Upper lobe of left lung (tissue), 6 donors: ENCODE measurements at regions not wholly inside any gene's neighbourhood (a gene's known extent, or its start where the extent isn't known, plus 50 kb on each side); places are given as distances from the start of the nearest gene placed in this dataset.

Experiments used
- ATAC-seq, 2 donors: fragments of 200-7000 bp; cut with Tn5 transposase; one replicate each; pipeline ENCODE4 v1.9.1; 2022; ENCODE audit warnings: mild to moderate bottlenecking in 2 of 2, moderate library complexity in 2 of 2; ENCODE audit not compliant: low FRiP score in 2 of 2
- DNase-seq, 2 donors: peaks; one replicate each; pipeline ENCODE4 v3.0.0-alpha.2; 2019 to 2020
- H3K27ac ChIP-seq, 4 donors: fragments of 200-600 bp; sonication (generic); one replicate each; pipeline ENCODE4 v1.5.1; 2016 to 2019
- H3K27me3 ChIP-seq, 4 donors: fragments of 200-600 bp; sonication (generic); one replicate each; pipeline ENCODE4 v1.5.1; 2017 to 2019
- H3K36me3 ChIP-seq, 4 donors: fragments of 200-600 bp; sonication (generic); one replicate each; pipeline ENCODE4 v1.5.1; 2016 to 2019
- H3K4me1 ChIP-seq, 4 donors: fragments of 200-600 bp; sonication (generic); one replicate each; pipeline ENCODE4 v1.5.1; 2018 to 2019
- H3K4me3 ChIP-seq, 4 donors: fragments of 200-600 bp; sonication (generic); one replicate each; pipeline ENCODE4 v1.5.1; 2017 to 2019; ENCODE audit warnings: mild to moderate bottlenecking in 2 of 4, moderate library complexity in 1 of 4
- H3K9me3 ChIP-seq, 4 donors: fragments of 200-600 bp; sonication (generic); one replicate each; pipeline ENCODE4 v1.5.1; 2018 to 2019
- EP300 ChIP-seq, 4 donors: sonication (generic); formaldehyde crosslinking; IDR thresholded peaks; one replicate each; pipeline ENCODE4 v1.5.1; 2017; ENCODE audit warnings: antibody characterized with exemption in 4 of 4, control low read depth in 2 of 4
- POLR2A ChIP-seq, 4 donors: fragments of 450-650 bp; IDR thresholded peaks; one replicate each; pipeline ENCODE4 v1.5.1; 2016 to 2017; ENCODE audit warnings: antibody characterized with exemption in 4 of 4, mild to moderate bottlenecking in 2 of 4
- POLR2AphosphoS5 ChIP-seq, 2 donors: sonication (generic); formaldehyde crosslinking; IDR thresholded peaks; one replicate each; pipeline ENCODE4 v1.5.1; 2017; ENCODE audit warnings: antibody characterized with exemption in 2 of 2
- WGBS, 2 donors: methylation state at CpG; one replicate each; pipeline ENCODE4 v1.1.5; 2017 to 2018; 5-methylcytosine and 5-hydroxymethylcytosine counted together
- TF ChIP-seq, protein P1 (sequence below), 6 experiments: fragments of 450-650 bp in 4 of 6; fragments of 200-600 bp in 2 of 6; sonication (generic) in 2 of 6; IDR thresholded peaks; one replicate each; pipeline ENCODE4 v1.5.1; 2016 to 2019; ENCODE audit warnings: antibody characterized with exemption in 6 of 6
- donor health status: DM: no; HTN: no; CAD: no; lungs with moderate emphysema.
- donor health status: DM: no; HTN: yes; CAD: no; lungs with severe emphysema.

DNA sequence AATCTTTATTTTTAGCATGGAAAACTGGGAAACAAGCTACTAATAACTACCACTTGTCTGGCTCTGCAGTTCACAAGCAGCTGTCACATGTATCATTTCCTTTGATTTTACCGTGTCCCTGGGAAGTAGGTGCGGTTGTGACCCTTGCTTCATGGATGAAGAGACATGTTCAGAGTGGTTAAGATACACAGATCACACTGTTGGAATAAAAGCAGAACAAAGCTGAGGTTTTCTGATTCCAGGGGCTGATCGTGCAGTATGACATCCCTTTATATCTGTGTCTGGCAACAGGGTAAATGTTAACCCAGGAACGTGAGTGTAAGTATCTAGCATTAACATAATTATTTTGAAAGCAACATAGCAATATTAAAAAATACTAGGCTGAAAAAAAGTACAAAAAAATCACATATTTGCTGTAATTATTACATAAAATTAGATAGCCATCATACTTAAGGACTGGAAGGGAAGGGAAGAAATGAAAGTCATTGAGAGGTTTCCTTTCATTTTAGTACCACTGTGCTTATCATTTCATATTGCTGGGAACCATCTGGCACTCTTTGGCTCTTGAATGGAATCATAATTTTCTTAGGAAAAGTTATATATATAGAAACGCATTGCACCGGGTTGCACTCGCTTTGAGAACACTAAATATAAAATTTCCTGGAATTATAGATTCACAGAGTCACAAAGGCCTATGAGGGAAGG, 62.8 kb upstream of the PAXBP1 start:
- DNase-seq (no peak), ATAC-seq (no peak)
- Histone ChIP-seq H3K4me3 (no peak overlapping the region), H3K36me3 (no peaks in the 10 kb centered on the region), H3K27me3 (no peaks in the 10 kb centered on the region), H3K9me3 (peaks cover 0 to 10% (median 3%) of the 10 kb centered on the region in 4 donors), H3K27ac (no peak overlapping the region), H3K4me1 (peaks cover 0 to 2% (median 0%) of the 10 kb centered on the region in 4 donors)
- TF ChIP-seq EP300 (IDR thresholded peaks at IDR 0.05) (no peak), POLR2A (IDR thresholded peaks at IDR 0.05) (no peak), POLR2AphosphoS5 (IDR thresholded peaks at IDR 0.05) (no peak)
- TF ChIP-seq, protein P1, sequence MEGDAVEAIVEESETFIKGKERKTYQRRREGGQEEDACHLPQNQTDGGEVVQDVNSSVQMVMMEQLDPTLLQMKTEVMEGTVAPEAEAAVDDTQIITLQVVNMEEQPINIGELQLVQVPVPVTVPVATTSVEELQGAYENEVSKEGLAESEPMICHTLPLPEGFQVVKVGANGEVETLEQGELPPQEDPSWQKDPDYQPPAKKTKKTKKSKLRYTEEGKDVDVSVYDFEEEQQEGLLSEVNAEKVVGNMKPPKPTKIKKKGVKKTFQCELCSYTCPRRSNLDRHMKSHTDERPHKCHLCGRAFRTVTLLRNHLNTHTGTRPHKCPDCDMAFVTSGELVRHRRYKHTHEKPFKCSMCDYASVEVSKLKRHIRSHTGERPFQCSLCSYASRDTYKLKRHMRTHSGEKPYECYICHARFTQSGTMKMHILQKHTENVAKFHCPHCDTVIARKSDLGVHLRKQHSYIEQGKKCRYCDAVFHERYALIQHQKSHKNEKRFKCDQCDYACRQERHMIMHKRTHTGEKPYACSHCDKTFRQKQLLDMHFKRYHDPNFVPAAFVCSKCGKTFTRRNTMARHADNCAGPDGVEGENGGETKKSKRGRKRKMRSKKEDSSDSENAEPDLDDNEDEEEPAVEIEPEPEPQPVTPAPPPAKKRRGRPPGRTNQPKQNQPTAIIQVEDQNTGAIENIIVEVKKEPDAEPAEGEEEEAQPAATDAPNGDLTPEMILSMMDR (IDR thresholded peaks at IDR 0.05): no peak
- 80% methylated on average over 7 of the region's 7 CpGs for WGBS, 2 donors

DNA sequence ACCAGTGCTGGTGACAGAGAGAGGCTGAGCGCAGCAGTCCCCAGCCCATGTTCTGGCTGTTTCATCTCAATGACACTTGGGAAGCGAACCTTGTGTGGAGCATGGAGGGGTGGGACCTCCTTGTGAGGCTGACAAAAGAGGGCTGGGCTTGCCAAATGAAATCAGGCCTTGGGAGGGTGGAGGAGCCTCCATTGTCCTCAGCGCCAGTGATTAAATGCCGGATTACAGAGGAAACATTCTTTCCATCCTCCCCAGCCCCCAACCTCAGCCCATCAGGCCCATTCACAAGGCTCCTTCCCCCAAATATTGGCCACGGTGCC, 63.3 kb upstream of the PAXBP1 start:
- Histone ChIP-seq H3K9me3 (peaks cover 0 to 10% (median 3%) of the 10 kb centered on the region in 4 donors), H3K27ac (no peak overlapping the region), H3K27me3 (no peaks in the 10 kb centered on the region), H3K36me3 (no peaks in the 10 kb centered on the region), H3K4me1 (peaks cover 0 to 2% (median 0%) of the 10 kb centered on the region in 4 donors), H3K4me3 (no peak overlapping the region)
- 78% methylated on average over 4 to 5 of the region's 5 CpGs for WGBS, 2 donors
- ATAC-seq (no peak), DNase-seq (no peak)
- TF ChIP-seq, protein P1 (IDR thresholded peaks at IDR 0.05): no peak
- TF ChIP-seq POLR2A (IDR thresholded peaks at IDR 0.05): no peak
- TF ChIP-seq POLR2AphosphoS5 (IDR thresholded peaks at IDR 0.05): no peak
- no peak for TF ChIP-seq EP300 (IDR thresholded peaks at IDR 0.05)

DNA sequence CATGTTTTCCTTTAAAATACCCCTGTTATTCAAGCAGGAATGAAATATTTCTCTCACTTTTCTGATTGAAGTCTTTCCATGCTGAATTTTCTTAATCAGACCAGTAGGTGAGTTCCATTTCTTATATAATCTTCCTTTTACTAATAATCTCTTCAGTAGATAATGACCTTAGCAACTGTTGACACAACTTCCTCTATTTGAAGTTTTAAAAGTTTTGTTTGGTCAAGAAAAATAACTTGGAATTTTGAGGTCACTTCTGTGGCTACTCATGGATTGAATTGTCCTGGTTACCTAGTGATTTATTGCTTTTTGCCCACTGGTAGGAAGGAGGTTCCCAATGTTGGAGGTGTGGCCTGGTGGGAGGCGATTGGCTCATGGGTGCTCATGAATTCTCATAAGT, 70.6 kb upstream of the PAXBP1 start:
- DNase-seq: no peak

GRCh38 chr21:32843561-32843960, 72.0 kb upstream of the PAXBP1 start:
- Histone ChIP-seq H3K9me3 (no peaks in the 10 kb centered on the region), H3K27ac (no peak overlapping the region), H3K36me3 (no peaks in the 10 kb centered on the region), H3K4me3 (no peak overlapping the region), H3K4me1 (no peaks in the 10 kb centered on the region), H3K27me3 (no peaks in the 10 kb centered on the region)
- ATAC-seq (no peak), DNase-seq (no peak)
- 83 to 85% methylated on average over 3 of the region's 3 CpGs for WGBS, 2 donors
- TF ChIP-seq POLR2A (IDR thresholded peaks at IDR 0.05) (no peak), EP300 (IDR thresholded peaks at IDR 0.05) (no peak), POLR2AphosphoS5 (IDR thresholded peaks at IDR 0.05) (no peak)
- TF ChIP-seq, protein P1 (IDR thresholded peaks at IDR 0.05): no peak

More for the DNA sequence above, 70.6 kb upstream of the PAXBP1 start:
- no peaks in the 10 kb centered on the region for H3K27me3 ChIP-seq
- no peaks in the 10 kb centered on the region for H3K4me1 ChIP-seq
- no peaks in the 10 kb centered on the region for H3K36me3 ChIP-seq
- TF ChIP-seq POLR2AphosphoS5 (IDR thresholded peaks at IDR 0.05): no peak
- no peak for TF ChIP-seq POLR2A (IDR thresholded peaks at IDR 0.05)
- TF ChIP-seq EP300 (IDR thresholded peaks at IDR 0.05): no peak
- TF ChIP-seq, protein P1 (IDR thresholded peaks at IDR 0.05): no peak
- ATAC-seq: no peak
- no peak overlapping the region for H3K27ac ChIP-seq
- H3K9me3 ChIP-seq: peaks cover 0 to 2% (median 0%) of the 10 kb centered on the region in 4 donors
- 86 to 100% methylated on average over 1 of the region's 1 CpG for WGBS, 2 donors
- H3K4me3 ChIP-seq: no peak overlapping the region

DNA sequence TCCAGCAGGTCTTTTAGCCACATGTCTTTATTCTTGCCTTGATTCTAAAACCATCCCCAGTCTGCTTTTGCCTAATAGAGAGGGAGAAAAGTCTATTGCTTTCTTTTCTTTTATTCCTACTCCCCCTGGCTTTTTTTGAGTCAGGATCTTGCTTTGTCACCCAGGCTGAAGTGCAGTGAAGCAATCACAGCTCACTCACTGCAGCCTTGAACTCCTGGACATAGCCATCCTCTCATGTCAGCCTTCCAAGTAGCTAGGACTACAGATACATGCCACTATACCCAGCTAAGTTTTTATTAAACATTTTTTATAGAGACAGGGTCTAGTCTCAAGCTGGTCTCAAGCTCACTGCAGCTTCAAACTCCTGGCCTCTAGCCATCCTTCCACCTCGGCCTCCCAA, 72.5 kb upstream of the PAXBP1 start:
- H3K4me1 ChIP-seq: no peaks in the 10 kb centered on the region
- ATAC-seq: no peak

More for the DNA sequence above, 72.5 kb upstream of the PAXBP1 start:
- Histone ChIP-seq H3K27ac (no peak overlapping the region), H3K4me3 (no peak overlapping the region), H3K36me3 (no peaks in the 10 kb centered on the region), H3K27me3 (no peaks in the 10 kb centered on the region), H3K9me3 (no peaks in the 10 kb centered on the region)
- TF ChIP-seq POLR2AphosphoS5 (IDR thresholded peaks at IDR 0.05) (no peak), POLR2A (IDR thresholded peaks at IDR 0.05) (no peak), EP300 (IDR thresholded peaks at IDR 0.05) (no peak)
- TF ChIP-seq, protein P1 (IDR thresholded peaks at IDR 0.05): no peak
- 45 to 79% methylated on average over 1 of the region's 1 CpG for WGBS, 2 donors
- no peak for DNase-seq
